ENCODE measurements at regions not wholly inside any gene's neighbourhood (a gene's known extent, or its start where the extent isn't known, plus 50 kb on each side); places are given as distances from the start of the nearest gene placed in this dataset.
"Not testable (repeated sequence)": the region's sequence is repeated elsewhere in the genome, so short reads cannot be mapped to it uniquely, and the experiment has no call there.

GRCh38 chr2:238703053-238703415 lies 144.9 kb upstream of the TWIST2 start:
- no peak for DNase-seq

- no peak for DNase-seq
Observed at GRCh38 chr2:238703436-238703835, 144.4 kb upstream of the TWIST2 start.

- no peak for DNase-seq
Observed at GRCh38 chr2:238704471-238705225, 143.2 kb upstream of the TWIST2 start.

GRCh38 chr2:238706163-238706562 lies 141.7 kb upstream of the TWIST2 start:
- no peak for DNase-seq

- DNase-seq = no peak
Observed at GRCh38 chr2:238706673-238707072, 141.2 kb upstream of the TWIST2 start.

GRCh38 chr2:238709325-238710025 lies 138.4 kb upstream of the TWIST2 start:
- DNase-seq = no peak

GRCh38 chr2:238710032-238710735 lies 137.7 kb upstream of the TWIST2 start:
- DNase-seq = no peak

GRCh38 chr2:238710787-238711186 lies 137.1 kb upstream of the TWIST2 start:
- no peak for DNase-seq

- no peak for DNase-seq
Observed at GRCh38 chr2:238711346-238711745, 136.5 kb upstream of the TWIST2 start.

GRCh38 chr2:238712011-238712410 lies 135.9 kb upstream of the TWIST2 start:
- DNase-seq = no peak

- DNase-seq = peak in 1 of 5 experiments; percentile 39
Observed at GRCh38 chr2:238713198-238713826, 134.6 kb upstream of the TWIST2 start.

GRCh38 chr2:238714038-238714528 lies 133.8 kb upstream of the TWIST2 start:
- DNase-seq = no peak

- DNase-seq = no peak
Observed at GRCh38 chr2:238716171-238716570, 131.7 kb upstream of the TWIST2 start.

- DNase-seq = no peak
Observed at GRCh38 chr2:238716585-238716984, 131.3 kb upstream of the TWIST2 start.

- no peak for DNase-seq
Observed at GRCh38 chr2:238717084-238717483, 130.8 kb upstream of the TWIST2 start.

GRCh38 chr2:238719641-238720040 lies 128.2 kb upstream of the TWIST2 start:
- no peak for DNase-seq

- peak in 2 of 5 experiments; percentile 16 to 37 for DNase-seq
Observed at GRCh38 chr2:238720232-238720672, 127.6 kb upstream of the TWIST2 start.

- no peak for DNase-seq
Observed at GRCh38 chr2:238722181-238722580, 125.7 kb upstream of the TWIST2 start.

- no peak for DNase-seq
Observed at GRCh38 chr2:238722883-238723282, 125.0 kb upstream of the TWIST2 start.

- not testable (repeated sequence) for DNase-seq
Observed at GRCh38 chr2:238723740-238724320, 124.1 kb upstream of the TWIST2 start.

GRCh38 chr2:238724728-238725127 lies 123.2 kb upstream of the TWIST2 start:
- DNase-seq = no peak

- DNase-seq = no peak
Observed at GRCh38 chr2:238725298-238725697, 122.6 kb upstream of the TWIST2 start.
